ENCODE measurements at regions not wholly inside any gene's neighbourhood (a gene's known extent, or its start where the extent isn't known, plus 50 kb on each side); places are given as distances from the start of the nearest gene placed in this dataset.

- H3K4me3 ChIP-seq: no peak overlapping the region
- no peak for TF ChIP-seq CTCF (IDR thresholded peaks at IDR 0.05)
- TF ChIP-seq POLR2A (IDR thresholded peaks at IDR 0.05): no peak
- H3K27ac ChIP-seq: no peak overlapping the region
- no peaks in the 10 kb centered on the region for H3K9me3 ChIP-seq
- no peaks in the 10 kb centered on the region for H3K36me3 ChIP-seq
- intact Hi-C loops (cut with DNase I; ENCODE audit: low total_unique reads): no loop called here
- no peak for DNase-seq
- H3K27me3 ChIP-seq: no peaks in the 10 kb centered on the region
- peaks cover 0 to under 1% of the 10 kb centered on the region in 2 donors for H3K4me1 ChIP-seq
Observed at GRCh38 chr5:56321236-56321881, 88.2 kb upstream of the ANKRD55 start.

GRCh38 chr5:56320686-56321085 lies 87.6 kb upstream of the ANKRD55 start:
- peaks cover 0 to 5% of the 10 kb centered on the region in 2 donors for H3K4me1 ChIP-seq
- DNase-seq: no peak
- no peak for TF ChIP-seq CTCF (IDR thresholded peaks at IDR 0.05)
- no peak for TF ChIP-seq POLR2A (IDR thresholded peaks at IDR 0.05)
- peak overlapping the region in 1 of 2 donors; percentile 77 for H3K27ac ChIP-seq
- intact Hi-C loops (cut with DNase I; ENCODE audit: low total_unique reads): no loop called here
- H3K36me3 ChIP-seq: no peaks in the 10 kb centered on the region
- H3K4me3 ChIP-seq: no peak overlapping the region
- H3K9me3 ChIP-seq: no peaks in the 10 kb centered on the region
- H3K27me3 ChIP-seq: no peaks in the 10 kb centered on the region

GRCh38 chr5:56319526-56320181 lies 86.5 kb upstream of the ANKRD55 start:
- Histone ChIP-seq H3K9me3 (no peaks in the 10 kb centered on the region), H3K36me3 (no peaks in the 10 kb centered on the region), H3K27ac (peak overlapping the region; percentile 47 to 77), H3K27me3 (no peaks in the 10 kb centered on the region), H3K4me1 (peaks cover 0 to 5% of the 10 kb centered on the region in 2 donors), H3K4me3 (no peak overlapping the region)
- TF ChIP-seq CTCF (IDR thresholded peaks at IDR 0.05) (no peak), POLR2A (IDR thresholded peaks at IDR 0.05) (no peak)
- DNase-seq: peak; percentile 67 to 74
- intact Hi-C loops (cut with DNase I; ENCODE audit: low total_unique reads): no loop called here

DNA sequence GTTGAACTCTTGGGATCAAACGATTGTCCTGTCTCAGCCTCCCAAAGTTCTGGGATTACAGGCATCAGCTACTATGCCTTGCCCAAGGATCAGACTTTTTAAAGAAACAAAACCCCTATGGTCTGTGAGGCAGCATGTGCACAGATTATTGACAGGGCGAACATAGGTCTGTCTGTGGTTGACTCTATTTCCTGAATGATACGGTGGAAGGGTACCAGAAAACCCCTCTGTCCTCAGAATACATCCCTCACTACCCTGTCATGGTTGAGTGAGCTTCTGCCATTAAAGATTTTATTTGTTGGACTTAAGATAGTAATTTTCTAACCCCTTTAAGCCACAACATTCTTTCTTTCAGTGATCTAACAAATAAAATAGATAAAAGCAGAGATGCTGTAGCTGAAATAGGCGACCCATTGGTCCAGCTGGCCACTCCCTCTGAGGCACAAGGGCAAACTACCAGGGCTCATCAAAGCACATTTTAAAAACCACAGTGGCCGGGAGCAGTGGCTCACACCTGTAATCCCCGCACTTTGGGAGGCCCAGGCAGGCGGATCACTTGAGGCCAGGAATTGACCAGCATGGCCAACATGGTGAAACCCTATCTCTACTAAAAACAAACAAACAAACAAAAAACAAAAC lies 84.9 kb upstream of the ANKRD55 start:
- no peak for DNase-seq
- no peak for TF ChIP-seq CTCF (IDR thresholded peaks at IDR 0.05)
- no peak for TF ChIP-seq POLR2A (IDR thresholded peaks at IDR 0.05)
- Histone ChIP-seq H3K4me3 (no peak overlapping the region), H3K27ac (peak overlapping the region in 1 of 2 donors; percentile 4), H3K36me3 (no peaks in the 10 kb centered on the region), H3K9me3 (no peaks in the 10 kb centered on the region), H3K27me3 (no peaks in the 10 kb centered on the region), H3K4me1 (peaks cover 0 to 5% of the 10 kb centered on the region in 2 donors)
- intact Hi-C loops (cut with DNase I; ENCODE audit: low total_unique reads): no loop called here

Data from uterus (tissue), 3 donors.